ENCODE measurements at regions not wholly inside any gene's neighbourhood (a gene's known extent, or its start where the extent isn't known, plus 50 kb on each side); places are given as distances from the start of the nearest gene placed in this dataset.

- Histone ChIP-seq H3K9me3 (ENCODE audit: control extremely low read depth in 1 of 3, control insufficient read depth in 2 of 3, insufficient read depth in 1 of 3, low read length in 2 of 3) (peaks cover 0 to 2% (median 0%) of the 10 kb centered on the region in 3 donors), H3K4me1 (ENCODE audit: control insufficient read depth in 2 of 2, insufficient read depth in 2 of 2, low read length in 2 of 2) (no peaks in the 10 kb centered on the region), H3K27me3 (replicated peaks in 1 of 4; ENCODE audit: control extremely low read depth in 1 of 4, control insufficient read depth in 3 of 4, insufficient read depth in 4 of 4, low read length in 3 of 4) (no peaks in the 10 kb centered on the region), H3K27ac (ENCODE audit: low read length in 2 of 2) (no peak overlapping the region), H3K36me3 (replicated peaks in 1 of 2; ENCODE audit: control extremely low read depth in 1 of 2, control insufficient read depth in 1 of 2, extremely low read depth in 1 of 2, insufficient read depth in 2 of 2, low read length in 1 of 2) (no peaks in the 10 kb centered on the region), H2AFZ (ENCODE audit: insufficient read depth, low read depth, low read length, poor library complexity, severe bottlenecking) (no peak overlapping the region), H4K20me1 (ENCODE audit: control insufficient read depth, insufficient read depth, low read length, poor library complexity, severe bottlenecking) (no peaks in the 10 kb centered on the region), H3K79me2 (ENCODE audit: control insufficient read depth, insufficient read depth, low read length) (no peaks in the 10 kb centered on the region), H3K4me3 (ENCODE audit: control extremely low read depth in 1 of 5, extremely low read depth in 1 of 5, insufficient read depth in 1 of 5, low read depth in 2 of 5, low read length in 4 of 5) (no peak overlapping the region), H3K9ac (ENCODE audit: low read length) (no peak overlapping the region), H3K4me2 (replicated peaks; ENCODE audit: low read depth, low read length, poor library complexity, severe bottlenecking) (no peak overlapping the region)
- POLR2A ChIA-PET, result no interaction called here
- ATAC-seq (ENCODE audit: low read depth) (no peak), DNase-seq (no peak)
- Mint-ChIP-seq H3K27ac (no peak overlapping the region), H3K4me1 (no peaks in the 10 kb centered on the region), H3K27me3 (no peaks in the 10 kb centered on the region), H3K4me3 (no peak overlapping the region), H3K9me3 (ENCODE audit: insufficient read depth) (peaks cover 4% of the 10 kb centered on the region)
- 94% methylated on average over 6 of the region's 7 CpGs for WGBS (ENCODE audit: insufficient coverage)
- intact Hi-C loops (cut with micrococcal nuclease), result no loop called here
- TF ChIP-seq EZH2 (IDR thresholded peaks at IDR 0.05; ENCODE audit: borderline replicate concordance, insufficient read depth, low read depth, low read length, poor library complexity, severe bottlenecking) (no peak), CTCF (IDR thresholded peaks at IDR 0.05) (no peak)
- CTCF ChIA-PET, result no interaction called here
Observed at GRCh38 chr18:29184654-29185053, 1007.7 kb upstream of the CDH2 start.

GRCh38 chr18:29181151-29181901 is 1004.4 kb upstream of the CDH2 start:
- DNase-seq, result no peak
- no peaks in the 10 kb centered on the region for H3K36me3 ChIP-seq (replicated peaks in 1 of 2; ENCODE audit: control extremely low read depth in 1 of 2, control insufficient read depth in 1 of 2, extremely low read depth in 1 of 2, insufficient read depth in 2 of 2, low read length in 1 of 2)

More at GRCh38 chr18:29181151-29181901, 1004.4 kb upstream of the CDH2 start:
- no peak overlapping the region for H2AFZ ChIP-seq (ENCODE audit: insufficient read depth, low read depth, low read length, poor library complexity, severe bottlenecking)
- H4K20me1 ChIP-seq (ENCODE audit: control insufficient read depth, insufficient read depth, low read length, poor library complexity, severe bottlenecking), result no peaks in the 10 kb centered on the region
- TF ChIP-seq CTCF (IDR thresholded peaks at IDR 0.05) (no peak), EZH2 (IDR thresholded peaks at IDR 0.05; ENCODE audit: borderline replicate concordance, insufficient read depth, low read depth, low read length, poor library complexity, severe bottlenecking) (no peak)
- peaks cover 0 to 2% (median 0%) of the 10 kb centered on the region in 3 donors for H3K9me3 ChIP-seq (ENCODE audit: control extremely low read depth in 1 of 3, control insufficient read depth in 2 of 3, insufficient read depth in 1 of 3, low read length in 2 of 3)
- Mint-ChIP-seq H3K4me3 (no peak overlapping the region), H3K27ac (no peak overlapping the region), H3K4me1 (no peaks in the 10 kb centered on the region), H3K27me3 (no peaks in the 10 kb centered on the region), H3K9me3 (ENCODE audit: insufficient read depth) (peaks cover 4% of the 10 kb centered on the region)
- H3K79me2 ChIP-seq (ENCODE audit: control insufficient read depth, insufficient read depth, low read length), result no peaks in the 10 kb centered on the region
- no peaks in the 10 kb centered on the region for H3K27me3 ChIP-seq (replicated peaks in 1 of 4; ENCODE audit: control extremely low read depth in 1 of 4, control insufficient read depth in 3 of 4, insufficient read depth in 4 of 4, low read length in 3 of 4)
- 100% methylated on average over 2 of the region's 3 CpGs for WGBS (ENCODE audit: insufficient coverage)
- ChIA-PET CTCF (no interaction called here), POLR2A (no interaction called here)
- intact Hi-C loops (cut with micrococcal nuclease), result no loop called here
- no peak overlapping the region for H3K4me3 ChIP-seq (ENCODE audit: control extremely low read depth in 1 of 5, extremely low read depth in 1 of 5, insufficient read depth in 1 of 5, low read depth in 2 of 5, low read length in 4 of 5)
- H3K4me1 ChIP-seq (ENCODE audit: control insufficient read depth in 2 of 2, insufficient read depth in 2 of 2, low read length in 2 of 2), result no peaks in the 10 kb centered on the region
- no peak overlapping the region for H3K27ac ChIP-seq (ENCODE audit: low read length in 2 of 2)
- ATAC-seq (ENCODE audit: low read depth), result no peak
- no peak overlapping the region for H3K9ac ChIP-seq (ENCODE audit: low read length)
- H3K4me2 ChIP-seq (replicated peaks; ENCODE audit: low read depth, low read length, poor library complexity, severe bottlenecking), result no peak overlapping the region

Measured in B cell (primary cell).